Osteoblast (primary cell): ENCODE measurements at regions not wholly inside any gene's neighbourhood (a gene's known extent, or its start where the extent isn't known, plus 50 kb on each side); places are given as distances from the start of the nearest gene placed in this dataset.

Experiments used
- DNase-seq: peaks from one replicate; pipeline ENCODE4 v3.0.0; 2011; ENCODE audit warnings: low spot score, mixed read lengths; ENCODE audit not compliant: insufficient read length; ENCODE audit errors: missing footprints
- H2AFZ ChIP-seq: 2 replicates; pipeline ENCODE4 v1.6.0; 2011; ENCODE audit warnings: mild to moderate bottlenecking, low read length
- H3K27ac ChIP-seq: 2 replicates; pipeline ENCODE4 v1.5.1; 2011; ENCODE audit warnings: mild to moderate bottlenecking, low read depth, low read length, moderate library complexity
- H3K27me3 ChIP-seq: 2 replicates; pipeline ENCODE4 v1.6.0; 2012; ENCODE audit warnings: mild to moderate bottlenecking, control low read depth, inconsistent platforms, low read length, moderate library complexity; ENCODE audit not compliant: insufficient read depth
- H3K36me3 ChIP-seq: 2 replicates; pipeline ENCODE4 v1.5.1; 2011; ENCODE audit warnings: mild to moderate bottlenecking, low read length, control low read depth, moderate library complexity; ENCODE audit not compliant: insufficient read depth
- H3K4me1 ChIP-seq: 2 replicates; pipeline ENCODE4 v1.5.1; 2011; ENCODE audit warnings: mild to moderate bottlenecking, low read length, control low read depth, moderate library complexity; ENCODE audit not compliant: insufficient read depth
- H3K4me2 ChIP-seq: 2 replicates; pipeline ENCODE4 v1.6.0; 2011; ENCODE audit warnings: mild to moderate bottlenecking, low read length; ENCODE audit not compliant: insufficient read depth
- H3K4me3 ChIP-seq: fragments of 200-600 bp; sonication (generic); 3 replicates; pipeline ENCODE4 v1.5.1; 2012; ENCODE audit warnings: mild to moderate bottlenecking, low read length, inconsistent platforms; ENCODE audit not compliant: insufficient read depth
- H3K79me2 ChIP-seq: 2 replicates; pipeline ENCODE4 v1.6.0; 2012; ENCODE audit warnings: mild to moderate bottlenecking, low read length, control low read depth, inconsistent platforms; ENCODE audit not compliant: insufficient read depth
- H3K9me3 ChIP-seq: 2 replicates; pipeline ENCODE4 v1.5.1; 2011; ENCODE audit warnings: low read depth, low read length, control low read depth
- H4K20me1 ChIP-seq: 2 replicates; pipeline ENCODE4 v1.6.0; 2012; ENCODE audit warnings: mild to moderate bottlenecking, low read length, control low read depth; ENCODE audit not compliant: insufficient read depth
- TF ChIP-seq, protein P1 (sequence below): IDR thresholded peaks from 2 replicates; pipeline ENCODE4 v1.5.1; 2011; ENCODE audit warnings: mild to moderate bottlenecking, low read depth, low read length, moderate library complexity; ENCODE audit errors: extremely low read depth

DNA sequence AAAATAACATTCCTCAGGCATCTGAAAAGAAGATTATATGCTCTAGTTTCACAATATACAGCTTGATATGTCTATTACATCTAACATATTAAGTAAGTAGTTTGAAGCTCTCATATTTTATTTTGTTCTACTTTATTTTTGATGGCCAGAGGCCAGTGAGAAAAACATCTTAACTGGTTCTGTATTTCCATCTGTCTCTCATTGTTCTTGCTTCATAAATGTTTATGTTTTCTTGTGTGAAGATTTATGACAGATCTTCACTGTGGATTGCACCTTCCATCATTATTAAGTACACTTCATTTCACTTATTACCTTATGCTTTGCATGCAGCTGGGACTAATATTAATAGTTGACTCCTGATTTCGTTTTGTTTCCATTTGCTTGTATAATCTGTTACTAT is 511.2 kb downstream of the TSN start:
- Histone ChIP-seq H3K27me3 (no peaks in the 10 kb centered on the region), H3K4me3 (no peak overlapping the region), H3K36me3 (no peaks in the 10 kb centered on the region), H3K79me2 (no peaks in the 10 kb centered on the region), H2AFZ (no peak overlapping the region), H3K9me3 (no peaks in the 10 kb centered on the region), H4K20me1 (no peaks in the 10 kb centered on the region), H3K4me2 (no peak overlapping the region), H3K27ac (no peak overlapping the region), H3K4me1 (no peaks in the 10 kb centered on the region)
- TF ChIP-seq, protein P1, sequence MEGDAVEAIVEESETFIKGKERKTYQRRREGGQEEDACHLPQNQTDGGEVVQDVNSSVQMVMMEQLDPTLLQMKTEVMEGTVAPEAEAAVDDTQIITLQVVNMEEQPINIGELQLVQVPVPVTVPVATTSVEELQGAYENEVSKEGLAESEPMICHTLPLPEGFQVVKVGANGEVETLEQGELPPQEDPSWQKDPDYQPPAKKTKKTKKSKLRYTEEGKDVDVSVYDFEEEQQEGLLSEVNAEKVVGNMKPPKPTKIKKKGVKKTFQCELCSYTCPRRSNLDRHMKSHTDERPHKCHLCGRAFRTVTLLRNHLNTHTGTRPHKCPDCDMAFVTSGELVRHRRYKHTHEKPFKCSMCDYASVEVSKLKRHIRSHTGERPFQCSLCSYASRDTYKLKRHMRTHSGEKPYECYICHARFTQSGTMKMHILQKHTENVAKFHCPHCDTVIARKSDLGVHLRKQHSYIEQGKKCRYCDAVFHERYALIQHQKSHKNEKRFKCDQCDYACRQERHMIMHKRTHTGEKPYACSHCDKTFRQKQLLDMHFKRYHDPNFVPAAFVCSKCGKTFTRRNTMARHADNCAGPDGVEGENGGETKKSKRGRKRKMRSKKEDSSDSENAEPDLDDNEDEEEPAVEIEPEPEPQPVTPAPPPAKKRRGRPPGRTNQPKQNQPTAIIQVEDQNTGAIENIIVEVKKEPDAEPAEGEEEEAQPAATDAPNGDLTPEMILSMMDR: no peak
- no peak for DNase-seq

DNA sequence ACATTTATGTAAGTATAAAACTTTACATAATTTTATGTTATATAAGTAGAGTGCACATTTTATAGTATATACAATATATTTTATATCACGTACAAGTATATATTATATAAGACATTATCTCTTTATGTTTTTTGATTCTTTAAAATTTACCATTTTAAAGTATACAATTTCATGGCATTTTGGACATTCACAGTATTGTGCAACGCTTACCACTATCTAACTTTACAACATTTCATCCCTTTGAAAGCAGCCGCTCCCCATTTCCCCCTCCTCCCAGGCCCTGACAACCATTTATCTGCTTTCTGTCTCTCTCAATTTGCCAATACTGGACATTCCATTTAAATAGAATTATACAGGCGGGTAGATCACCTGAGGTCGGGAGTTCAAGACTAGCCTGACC is 512.5 kb downstream of the TSN start:
- Histone ChIP-seq H3K4me3 (no peak overlapping the region), H3K27me3 (no peaks in the 10 kb centered on the region), H3K4me1 (no peaks in the 10 kb centered on the region), H3K79me2 (no peaks in the 10 kb centered on the region), H3K9me3 (no peaks in the 10 kb centered on the region), H3K36me3 (no peaks in the 10 kb centered on the region), H3K27ac (no peak overlapping the region), H3K4me2 (no peak overlapping the region), H2AFZ (no peak overlapping the region), H4K20me1 (no peaks in the 10 kb centered on the region)
- no peak for DNase-seq
- TF ChIP-seq, protein P1: no peak

DNA sequence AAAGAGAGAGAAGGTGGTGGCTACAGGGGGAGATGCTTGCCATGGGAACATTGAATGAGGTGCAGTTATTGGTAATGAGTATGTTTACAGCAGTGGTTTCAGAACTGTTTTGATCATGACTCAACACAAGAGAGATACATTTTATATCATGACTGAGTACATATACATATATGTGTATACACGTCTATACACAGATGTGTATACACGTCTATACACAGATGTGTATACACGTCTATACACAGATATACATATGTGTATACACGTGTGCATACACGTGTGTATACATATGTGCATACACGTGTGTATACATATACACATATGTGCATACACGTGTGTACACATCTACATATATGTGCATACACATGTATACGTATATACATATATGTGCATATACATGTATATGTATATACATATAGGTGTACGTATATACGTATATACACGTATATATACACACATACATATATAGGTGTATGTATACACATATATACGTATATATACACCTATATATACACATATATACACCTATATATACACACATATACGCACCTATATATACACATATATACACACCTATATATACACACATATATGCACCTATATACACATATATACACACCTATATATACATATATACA is 518.5 kb downstream of the TSN start:
- Histone ChIP-seq H3K27me3 (no peaks in the 10 kb centered on the region), H3K27ac (no peak overlapping the region), H3K79me2 (no peaks in the 10 kb centered on the region), H3K4me3 (no peak overlapping the region), H3K9me3 (no peaks in the 10 kb centered on the region), H2AFZ (no peak overlapping the region), H4K20me1 (no peaks in the 10 kb centered on the region), H3K36me3 (no peaks in the 10 kb centered on the region), H3K4me1 (no peaks in the 10 kb centered on the region), H3K4me2 (no peak overlapping the region)
- TF ChIP-seq, protein P1: no peak
- no peak for DNase-seq

DNA sequence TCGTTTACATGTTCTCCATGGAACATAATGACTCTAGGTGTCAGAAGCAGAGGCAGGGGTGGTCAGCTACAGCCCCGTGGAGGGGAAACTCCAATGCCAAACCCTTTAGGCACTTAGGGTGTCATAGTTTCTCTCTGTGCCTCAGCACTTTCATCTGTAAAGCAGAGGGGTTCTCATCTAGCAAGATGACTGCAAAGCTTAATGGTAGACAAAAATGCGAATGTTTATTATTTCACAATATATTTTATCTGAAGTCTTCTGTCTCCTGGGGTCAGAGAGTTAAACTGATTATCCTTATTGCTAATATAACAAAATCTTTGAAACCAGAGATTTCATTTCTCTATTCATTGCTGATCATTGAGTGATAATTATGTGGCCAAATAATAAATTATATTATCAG is 522.5 kb downstream of the TSN start:
- TF ChIP-seq, protein P1: no peak
- Histone ChIP-seq H4K20me1 (no peaks in the 10 kb centered on the region), H3K4me2 (no peak overlapping the region), H3K27ac (no peak overlapping the region), H3K79me2 (no peaks in the 10 kb centered on the region), H3K36me3 (no peaks in the 10 kb centered on the region), H3K4me3 (no peak overlapping the region), H3K4me1 (no peaks in the 10 kb centered on the region), H2AFZ (no peak overlapping the region), H3K9me3 (no peaks in the 10 kb centered on the region), H3K27me3 (no peaks in the 10 kb centered on the region)
- DNase-seq: no peak
